ENCODE measurements at regions not wholly inside any gene's neighbourhood (a gene's known extent, or its start where the extent isn't known, plus 50 kb on each side); places are given as distances from the start of the nearest gene placed in this dataset.

DNA sequence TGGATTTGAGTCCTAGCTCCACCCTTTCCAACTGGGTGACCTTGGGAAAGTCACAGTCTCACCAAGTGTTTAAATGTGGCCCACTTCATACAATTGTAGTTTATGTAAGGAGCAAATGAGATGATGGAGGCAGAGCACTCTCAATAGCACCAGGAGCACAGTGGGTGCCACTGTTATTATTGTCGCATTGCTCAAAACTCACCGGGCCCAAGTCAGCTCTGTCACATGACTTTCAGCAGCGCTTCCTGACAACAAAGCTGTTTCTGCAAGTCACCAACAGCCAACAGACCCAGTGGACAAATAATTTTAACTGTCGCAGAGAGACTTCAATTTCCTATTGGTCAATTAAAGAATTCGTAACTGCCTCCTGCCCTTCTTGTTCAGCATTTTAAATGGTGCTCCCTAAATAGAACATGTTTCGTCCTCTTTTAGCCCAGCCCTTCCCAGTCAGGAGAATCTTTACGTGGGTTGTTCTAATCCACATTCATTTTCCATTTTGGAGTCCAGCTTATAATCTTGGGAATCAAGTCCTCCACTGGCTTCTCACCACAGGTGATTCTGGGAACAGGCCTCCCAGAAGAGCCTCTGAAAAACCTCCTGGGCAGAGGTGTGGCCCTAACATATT is 415.6 kb upstream of the NPVF start:
- TF ChIP-seq SPI1 (IDR thresholded peaks at IDR 0.05; ENCODE audit: low read depth, low read length): no peak
- no peak for TF ChIP-seq POLR2A (IDR thresholded peaks at IDR 0.05; ENCODE audit: low read depth, low read length)
